Stimulated activated CD8-positive, alpha-beta memory T cell treated with anti-CD3 and anti-CD28 coated beads, Interleukin-7, amount 100 ng/mL, for 24 hours (primary cell): ENCODE measurements at regions not wholly inside any gene's neighbourhood (a gene's known extent, or its start where the extent isn't known, plus 50 kb on each side); places are given as distances from the start of the nearest gene placed in this dataset.
"Not testable (repeated sequence)": the region's sequence is repeated elsewhere in the genome, so short reads cannot be mapped to it uniquely, and the experiment has no call there.

Experiments
- DNase-seq: peaks from one replicate; pipeline ENCODE4 v3.0.0-alpha.2; 2020; ENCODE audit warnings: low read depth

DNA sequence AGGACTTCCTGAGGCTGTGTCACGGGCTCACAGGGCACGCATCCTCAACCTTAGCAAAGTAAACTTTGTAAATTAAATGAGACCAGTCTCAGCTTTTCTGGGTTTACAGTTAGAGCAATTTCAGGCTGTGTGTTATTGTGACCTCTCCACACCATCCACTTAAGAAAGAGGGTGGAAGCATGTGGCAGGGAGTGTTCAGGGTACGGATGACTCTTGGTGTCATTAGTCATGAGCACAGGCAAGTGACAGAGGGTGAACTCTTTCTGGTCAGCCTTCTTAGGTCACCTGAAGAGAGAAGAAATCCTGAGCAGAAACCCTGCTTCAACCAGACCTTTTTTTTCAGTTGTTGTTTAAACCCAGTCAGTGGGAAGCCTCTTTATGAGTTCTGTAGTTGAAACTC, 207.9 kb downstream of the ICOS start:
- no peak for DNase-seq

DNA sequence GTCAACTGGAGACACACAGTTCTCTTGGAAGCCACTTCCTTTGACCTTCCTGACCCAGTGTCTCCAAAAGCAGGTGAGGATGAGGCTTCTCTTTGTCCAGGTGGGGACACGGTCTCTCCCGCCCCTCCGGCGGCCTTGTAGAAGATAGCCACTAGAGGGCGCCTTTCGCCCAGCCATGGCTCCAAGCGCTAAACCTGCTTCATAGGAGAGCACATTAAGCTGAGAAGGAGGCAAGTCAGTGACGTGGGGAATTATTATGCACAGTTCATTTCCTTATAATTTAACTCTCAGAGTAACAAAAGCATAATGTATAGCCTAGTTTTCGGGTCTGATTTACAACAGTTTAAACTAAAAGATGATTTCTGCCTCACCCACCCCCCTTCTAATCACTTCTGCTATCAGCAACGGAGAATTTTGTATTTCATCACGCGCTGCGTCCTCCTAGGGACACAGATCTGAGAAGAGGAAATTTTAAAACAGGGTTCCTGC, 208.7 kb downstream of the ICOS start:
- DNase-seq = peak; percentile 65

DNA sequence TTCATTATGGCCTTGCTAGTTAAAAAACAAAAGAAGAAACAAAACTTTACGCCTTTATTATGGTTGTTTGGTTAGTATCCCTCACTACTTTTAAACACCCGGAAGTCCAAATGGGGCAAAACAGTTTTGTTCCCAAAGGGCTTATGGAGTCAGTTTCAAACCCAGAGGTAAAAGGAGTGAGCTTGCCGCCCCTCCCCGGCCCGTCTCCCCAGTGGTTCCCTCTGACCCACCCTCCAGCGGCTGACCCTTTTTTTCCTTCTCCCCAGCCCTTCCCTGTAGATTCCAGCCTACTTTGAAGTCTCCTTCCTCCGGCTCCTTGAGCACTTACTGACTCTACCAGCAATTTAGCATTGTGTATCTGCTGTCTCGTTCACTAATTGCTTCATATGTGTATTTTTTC, 209.2 kb downstream of the ICOS start:
- no peak for DNase-seq

DNA sequence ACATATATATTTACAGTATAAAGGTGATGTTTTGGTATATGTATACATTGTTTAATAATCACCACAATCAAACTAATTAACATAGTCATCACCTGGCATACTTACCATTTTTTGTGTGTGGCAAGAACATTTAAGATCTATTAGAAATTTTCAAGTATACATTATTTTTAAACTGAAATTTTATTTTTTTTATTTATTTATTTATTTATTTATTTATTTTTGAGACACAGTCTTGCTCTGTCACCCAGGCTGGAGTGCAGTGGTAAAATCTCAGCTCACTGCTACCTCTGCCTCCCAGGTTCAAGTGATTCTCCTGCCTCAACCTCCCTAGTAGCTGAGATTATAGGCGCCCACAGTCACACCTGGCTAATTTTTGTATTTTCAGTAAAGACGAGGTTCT, 210.5 kb downstream of the ICOS start:
- not testable (repeated sequence) for DNase-seq

DNA sequence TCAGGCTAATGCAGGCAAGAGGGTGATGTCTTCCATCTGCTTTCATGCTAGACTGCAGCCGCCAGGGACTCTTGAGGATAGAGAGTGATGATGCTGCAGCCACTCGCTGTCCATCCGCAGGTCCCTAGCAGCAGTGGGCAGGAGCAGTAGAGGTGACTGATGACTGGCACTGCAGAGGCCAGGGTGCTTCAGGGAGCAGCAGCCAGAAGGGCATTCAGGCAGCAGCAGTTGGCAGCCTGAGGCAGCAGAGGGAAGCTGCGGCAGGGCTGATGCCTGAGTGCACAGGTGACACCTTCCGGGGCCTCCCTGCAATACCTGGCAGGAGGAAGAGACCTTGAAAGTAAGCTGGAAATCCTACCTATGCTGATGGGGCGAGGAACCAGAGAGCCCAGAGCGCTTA, 214.2 kb downstream of the ICOS start:
- no peak for DNase-seq

DNA sequence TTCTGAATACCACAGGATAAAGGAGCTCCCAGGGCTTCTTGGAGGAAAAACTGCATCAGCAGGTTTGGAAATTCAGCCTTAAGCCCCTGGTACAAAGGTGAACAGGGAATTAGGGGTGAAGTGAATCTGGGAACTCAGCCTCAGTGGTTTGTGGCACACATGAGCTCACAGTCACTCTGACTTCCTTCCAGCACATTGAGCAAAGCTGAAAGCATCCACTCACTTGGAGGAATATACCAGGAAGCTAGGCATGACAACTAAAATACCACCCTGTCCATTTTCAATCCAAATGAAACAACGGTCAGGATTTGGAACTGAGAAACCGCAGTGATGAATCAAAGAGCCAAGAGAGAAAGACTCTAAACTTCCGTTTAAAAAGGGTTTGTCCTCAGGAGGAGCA, 216.1 kb downstream of the ICOS start:
- DNase-seq = no peak

DNA sequence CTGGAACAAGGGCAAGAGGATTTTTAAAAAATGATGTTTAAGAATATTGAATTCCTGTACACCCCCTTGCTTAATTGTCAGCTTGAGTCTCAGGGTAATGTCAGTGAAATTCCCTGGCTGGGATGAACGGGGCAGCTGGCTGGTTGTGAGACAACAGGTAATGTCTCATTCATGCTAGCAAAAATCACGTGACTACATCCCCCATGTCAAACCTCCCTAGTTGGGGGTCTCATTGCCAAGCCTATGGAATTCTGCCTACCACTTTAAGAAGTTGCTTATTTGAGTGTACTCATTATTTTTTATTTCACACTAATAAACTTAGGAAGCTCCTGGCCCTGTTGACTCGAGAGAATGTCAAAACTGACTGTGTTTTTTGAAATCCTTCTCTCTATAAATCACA, 218.3 kb downstream of the ICOS start:
- no peak for DNase-seq

DNA sequence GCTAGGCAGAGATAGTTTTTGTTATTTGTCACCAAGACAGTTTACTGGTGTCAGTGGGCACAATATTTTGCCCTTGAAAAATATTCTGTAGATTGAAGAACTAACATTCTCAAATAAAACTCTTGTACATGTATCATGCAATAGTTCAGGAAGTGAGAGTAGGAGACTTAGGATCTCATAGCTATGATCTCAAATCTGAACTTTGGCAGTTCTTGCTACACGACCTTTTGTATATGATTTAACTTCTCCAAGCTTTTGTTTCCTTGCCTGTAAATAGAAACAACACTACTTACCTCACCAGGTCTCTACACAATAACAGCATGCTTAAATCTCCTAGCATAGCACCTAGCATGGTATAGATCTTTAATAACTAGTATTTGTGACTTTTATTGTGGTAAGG, 219.9 kb downstream of the ICOS start:
- no peak for DNase-seq

DNA sequence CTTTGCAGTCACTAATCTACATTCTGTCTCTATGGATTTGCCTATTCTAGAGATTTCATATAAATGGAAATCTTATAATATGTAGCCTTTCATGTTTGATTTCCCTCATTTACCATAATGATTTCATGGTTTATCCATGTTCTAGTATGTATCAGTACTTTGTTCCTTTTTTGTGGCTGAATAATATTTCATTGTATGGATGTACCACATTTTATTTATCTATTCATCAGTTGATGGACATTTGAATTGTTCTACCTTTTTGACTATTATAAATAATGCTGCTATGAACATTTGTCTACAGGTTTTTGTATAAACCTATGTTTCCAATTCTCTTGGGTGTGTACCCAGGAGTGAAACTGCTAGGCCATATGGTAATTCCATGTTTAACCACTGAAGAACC, 221.1 kb downstream of the ICOS start:
- DNase-seq = no peak

DNA sequence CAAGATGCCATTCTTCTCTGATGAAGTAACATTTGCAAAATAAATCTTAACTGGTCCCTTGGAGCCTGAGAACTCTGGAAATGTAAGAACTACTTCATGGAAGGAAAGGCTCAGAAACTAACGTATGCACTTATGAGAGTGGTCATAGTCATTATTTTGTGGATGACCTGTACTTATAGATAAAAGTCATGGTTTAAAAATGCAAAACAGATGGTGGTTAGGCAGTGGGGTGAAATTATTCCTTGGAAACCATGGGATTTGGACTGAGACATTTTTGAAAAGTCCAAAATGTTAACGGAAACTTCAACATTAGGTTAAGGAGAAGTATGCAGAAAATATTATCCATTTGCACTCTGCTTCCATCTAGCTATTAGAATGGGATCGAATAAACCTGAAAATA, 223.0 kb downstream of the ICOS start:
- no peak for DNase-seq

DNA sequence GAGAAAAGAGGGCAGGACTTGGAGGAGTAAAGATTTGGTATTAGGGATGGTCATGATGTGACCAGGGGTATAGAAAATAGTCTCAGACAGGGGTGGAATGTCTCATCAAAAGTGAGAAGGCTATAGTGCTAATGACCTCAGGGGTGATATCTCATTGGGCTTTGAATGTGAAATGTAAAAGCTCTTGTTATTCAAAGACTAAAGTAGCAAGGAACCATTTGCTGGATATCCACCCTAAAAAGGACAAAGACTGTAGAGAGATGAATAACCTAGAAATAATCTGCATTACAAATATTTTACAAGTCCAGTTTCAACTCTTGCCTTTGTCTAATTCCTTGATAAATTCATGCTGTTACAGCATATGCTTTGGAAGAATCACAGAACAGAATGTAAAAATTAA, 224.4 kb downstream of the ICOS start:
- no peak for DNase-seq

DNA sequence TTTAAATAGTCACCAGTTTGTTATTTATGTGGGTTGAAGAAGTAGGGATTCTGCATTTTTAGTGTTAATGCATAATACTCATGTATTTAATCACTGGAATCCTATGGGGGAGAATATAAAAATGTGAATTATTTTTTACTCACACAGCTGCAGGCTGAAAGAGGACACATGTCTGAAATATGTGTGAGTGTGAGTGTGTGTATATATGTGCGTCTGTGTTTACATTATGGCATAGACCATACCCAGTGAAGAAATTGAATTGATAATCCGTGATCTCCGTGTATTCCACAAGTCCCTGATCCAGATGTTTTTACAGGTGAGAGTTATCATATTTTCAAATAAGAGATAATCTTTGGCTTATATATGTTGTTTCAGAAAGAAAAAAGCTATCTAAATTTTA, 225.3 kb downstream of the ICOS start:
- no peak for DNase-seq

DNA sequence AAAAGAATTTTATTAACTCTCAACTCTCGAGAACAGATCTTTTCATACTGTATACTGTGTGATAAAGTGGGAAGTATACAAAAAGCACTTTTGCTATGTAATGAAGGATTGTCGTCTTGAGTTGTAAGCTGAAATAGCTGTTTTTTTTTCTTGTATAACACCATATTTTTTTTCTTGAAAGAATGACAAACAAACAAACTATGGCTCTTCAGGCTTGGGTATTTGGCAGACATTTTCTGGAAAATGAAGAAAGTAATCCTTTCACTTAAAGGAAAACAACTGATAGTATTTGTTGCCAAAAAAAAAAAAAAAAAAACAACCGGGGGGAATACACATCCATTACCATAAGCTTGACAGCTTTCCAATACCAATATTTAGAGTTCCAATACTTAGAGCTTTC, 230.4 kb downstream of the ICOS start:
- DNase-seq = no peak

DNA sequence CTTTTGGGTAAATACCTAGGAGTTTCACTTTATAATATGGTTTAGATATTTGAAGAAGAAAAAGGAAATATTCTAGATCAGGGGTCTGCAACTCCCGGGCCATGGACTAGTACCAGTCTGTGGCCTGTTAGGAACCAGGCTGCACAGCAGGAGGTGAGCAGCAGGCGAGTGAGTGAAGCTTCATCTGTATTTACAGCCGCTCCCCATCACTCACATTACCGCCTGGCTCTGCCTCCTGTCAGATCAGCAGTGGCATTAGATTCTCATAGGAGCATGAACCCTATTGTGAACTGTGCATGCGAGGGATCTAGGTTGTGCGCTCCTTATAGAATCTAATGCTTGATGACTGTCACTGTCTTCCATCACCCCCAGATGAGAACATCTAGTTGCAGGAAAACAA, 231.1 kb downstream of the ICOS start:
- DNase-seq = not testable (repeated sequence)

DNA sequence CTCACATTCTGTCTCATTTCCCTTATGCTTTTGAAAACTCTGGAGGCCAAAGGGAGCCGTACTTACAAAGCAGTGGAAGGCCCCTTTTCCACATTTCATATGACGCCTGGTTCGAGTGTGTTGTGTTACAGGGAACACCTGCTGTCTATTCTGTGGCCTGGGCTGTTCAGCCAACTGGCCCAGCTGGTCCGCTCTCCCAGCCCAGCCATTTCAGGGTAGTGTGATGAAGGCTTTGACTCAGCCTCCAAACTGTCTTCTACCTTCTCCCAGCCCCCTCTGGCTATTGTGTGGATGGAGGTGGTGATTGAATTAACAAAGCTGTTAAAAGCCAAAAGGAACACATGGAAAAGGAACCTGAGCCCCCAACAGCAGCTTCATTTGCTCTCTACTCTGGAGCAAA, 233.8 kb downstream of the ICOS start:
- no peak for DNase-seq

DNA sequence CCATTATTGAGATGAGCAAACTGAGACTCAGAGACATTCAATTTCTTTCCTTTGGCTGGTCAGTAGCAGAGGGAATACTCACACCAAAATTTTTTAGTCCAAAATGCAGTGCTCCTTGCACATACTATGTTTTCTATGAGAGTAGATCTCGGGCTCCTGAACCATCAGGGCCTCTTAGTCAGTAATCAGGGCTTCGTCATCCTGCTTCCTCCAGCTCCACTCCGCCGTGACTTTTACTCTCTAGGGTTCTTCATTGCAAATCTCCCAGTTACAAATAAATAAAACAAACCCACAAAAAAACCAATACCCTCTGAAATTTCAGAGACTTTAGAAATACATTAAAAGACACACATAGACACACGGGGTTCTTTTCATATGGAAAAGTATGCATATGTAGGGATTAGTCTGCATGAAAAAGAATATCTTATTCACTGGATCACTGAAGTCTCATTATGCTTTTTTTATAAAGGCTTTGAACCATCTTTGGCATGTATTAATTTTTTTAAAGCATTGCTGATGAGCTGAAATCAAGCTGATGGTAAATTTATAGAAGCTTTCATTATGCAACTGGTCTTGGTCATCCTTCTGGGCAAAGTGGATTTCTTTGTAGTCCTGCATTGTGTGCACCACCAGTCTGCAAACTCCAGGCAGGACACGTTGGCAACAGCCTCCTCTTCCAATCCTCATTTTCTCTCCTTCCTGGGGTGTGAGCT, 235.0 kb downstream of the ICOS start:
- DNase-seq = no peak

DNA sequence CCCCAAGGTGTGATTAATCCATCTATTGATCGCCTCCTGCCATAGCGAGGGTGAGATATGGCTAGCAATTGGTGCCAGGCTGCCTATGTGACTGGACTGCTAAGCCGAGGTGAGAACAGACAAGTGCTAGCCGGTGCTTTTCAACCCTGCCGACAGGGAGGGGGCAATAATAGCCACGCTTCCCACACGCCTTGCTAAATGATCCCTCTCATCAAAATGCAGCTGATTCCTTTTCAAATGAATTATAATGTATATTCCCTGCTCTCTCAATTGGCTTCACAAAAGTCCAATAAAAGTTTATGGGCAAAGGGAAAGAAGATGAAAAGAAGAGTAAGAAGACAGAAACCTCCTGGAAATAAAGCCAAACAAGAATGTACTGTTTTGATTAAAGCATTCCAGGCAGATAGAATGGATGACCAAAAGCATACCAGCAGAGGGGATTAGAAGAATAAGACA, 235.6 kb downstream of the ICOS start:
- no peak for DNase-seq

DNA sequence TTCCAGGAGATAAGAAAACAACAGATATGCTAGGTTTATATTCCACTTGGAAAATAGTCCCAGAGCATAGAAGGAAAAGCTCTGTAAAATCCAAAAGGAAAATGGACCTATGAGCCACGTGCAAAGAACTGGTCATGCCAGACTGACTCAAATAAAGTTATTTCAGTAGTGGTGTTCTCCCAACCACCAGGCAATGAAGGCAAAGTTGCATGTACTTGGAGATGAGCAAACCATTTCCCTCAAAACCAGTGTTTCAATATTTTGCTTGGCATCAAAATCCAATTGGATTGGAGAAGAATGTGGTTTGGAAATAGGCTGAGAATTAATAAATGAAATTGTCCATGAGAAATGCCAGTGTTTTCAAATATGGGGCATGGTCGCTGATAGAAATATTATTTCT, 237.5 kb downstream of the ICOS start:
- no peak for DNase-seq

DNA sequence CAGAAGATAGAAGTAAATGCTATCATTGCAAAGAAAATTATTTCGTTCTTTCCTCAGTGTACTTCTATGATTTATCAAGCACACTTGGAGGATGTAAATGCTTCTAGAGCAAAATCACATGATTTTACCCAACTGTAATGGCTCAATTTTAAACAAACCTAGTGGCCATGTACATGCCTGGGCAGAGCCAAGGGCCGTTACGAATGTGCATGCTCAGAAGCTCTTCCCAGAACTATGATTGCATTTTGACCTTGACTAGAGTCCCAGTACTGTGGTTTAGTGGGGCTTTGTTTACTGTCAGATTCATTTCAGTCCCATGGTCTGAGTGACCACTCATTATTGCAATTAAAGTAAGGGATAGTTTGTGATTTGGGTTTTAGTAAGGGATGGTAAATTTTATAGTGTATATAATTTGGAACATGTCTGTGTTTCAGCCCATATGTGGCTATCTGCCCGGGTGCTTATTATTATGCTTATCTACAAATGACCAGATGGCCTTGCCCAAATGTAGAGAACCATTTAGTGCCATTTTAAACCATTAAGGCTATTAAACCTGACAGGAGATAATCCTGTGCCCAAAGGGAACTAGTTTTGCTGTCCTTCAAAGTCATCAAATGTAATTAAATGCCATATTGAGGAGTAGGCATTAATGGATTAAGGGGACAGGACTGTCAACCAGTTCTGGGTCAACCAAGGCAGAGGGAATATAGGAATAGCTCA, 239.1 kb downstream of the ICOS start:
- DNase-seq = no peak

DNA sequence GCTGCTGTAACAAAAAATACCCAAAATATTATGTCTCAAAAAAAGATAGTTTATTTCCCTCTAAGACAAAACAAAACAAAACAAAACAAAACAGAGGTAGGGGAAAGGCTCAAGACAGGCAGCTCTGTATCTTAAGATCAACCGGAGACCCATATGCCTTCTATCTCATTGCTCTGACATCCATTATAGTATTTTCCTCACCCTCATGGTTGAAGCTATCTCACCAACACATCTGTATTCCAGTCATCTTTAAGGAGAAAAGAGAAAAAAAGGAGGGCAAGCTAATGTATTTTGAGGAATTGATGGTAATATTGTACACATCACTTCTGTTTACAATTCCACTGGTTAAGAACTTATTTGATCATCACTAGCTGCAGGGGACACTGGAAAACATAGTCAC, 239.7 kb downstream of the ICOS start:
- no peak for DNase-seq

DNA sequence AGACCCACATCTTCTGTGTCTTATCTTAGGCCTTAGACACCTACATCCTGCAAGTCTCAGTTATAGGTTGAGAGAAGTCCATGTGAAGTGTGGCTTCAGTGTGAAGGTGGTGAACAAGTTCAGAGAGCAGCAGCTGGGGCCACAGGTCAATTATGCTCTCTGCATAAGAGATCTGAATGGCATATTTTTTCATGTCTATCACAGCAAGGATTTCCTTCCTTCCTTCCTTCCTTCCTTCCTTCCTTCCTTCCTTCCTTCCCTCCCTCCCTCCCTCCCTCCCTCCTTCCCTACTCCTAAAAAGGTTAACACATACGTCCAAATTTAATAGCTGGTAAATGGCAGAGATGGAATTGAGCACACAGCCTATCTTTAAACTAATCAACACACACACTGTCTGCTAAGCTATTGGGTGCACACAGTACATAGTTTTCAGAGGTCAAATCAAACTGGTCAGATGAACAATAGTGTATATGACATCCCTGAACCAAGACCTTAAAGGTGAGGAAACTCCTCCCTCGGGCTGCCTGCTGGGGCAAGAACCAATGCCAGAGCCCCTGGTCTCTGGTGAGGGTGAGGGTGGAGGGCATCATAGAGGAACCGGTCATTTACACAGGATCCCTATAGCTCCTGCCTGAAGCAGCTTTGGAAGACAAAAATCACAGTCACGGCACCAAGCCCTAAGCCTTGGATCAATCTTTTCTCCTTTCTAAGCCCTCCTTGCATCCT, 240.9 kb downstream of the ICOS start:
- no peak for DNase-seq

DNA sequence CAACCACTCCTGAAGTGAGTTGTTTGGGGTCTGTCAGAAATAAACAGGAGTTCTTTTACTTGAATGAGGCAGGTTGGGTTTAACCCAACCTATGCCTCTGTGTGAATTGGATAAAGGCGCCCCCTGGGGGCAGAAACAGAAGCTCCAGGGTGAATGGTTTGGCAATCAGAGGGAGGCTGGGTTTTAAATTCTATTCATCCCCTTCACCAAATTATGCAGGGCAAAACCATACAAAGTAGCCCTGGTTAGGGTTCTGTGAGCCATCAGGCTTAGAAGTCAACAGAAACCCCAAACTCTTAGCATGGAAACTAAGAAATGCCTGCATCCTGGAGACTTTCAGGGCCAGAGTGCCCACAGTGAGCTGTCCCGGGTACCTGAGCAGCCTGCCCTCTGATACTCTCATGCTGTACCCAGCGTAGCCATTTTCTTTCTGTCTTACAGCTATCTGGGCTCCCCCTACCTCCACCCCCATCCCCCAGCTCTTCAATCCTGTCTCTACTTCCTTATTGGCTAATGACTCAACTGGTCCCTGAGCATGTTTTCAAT, 241.5 kb downstream of the ICOS start:
- DNase-seq = peak; percentile 55

DNA sequence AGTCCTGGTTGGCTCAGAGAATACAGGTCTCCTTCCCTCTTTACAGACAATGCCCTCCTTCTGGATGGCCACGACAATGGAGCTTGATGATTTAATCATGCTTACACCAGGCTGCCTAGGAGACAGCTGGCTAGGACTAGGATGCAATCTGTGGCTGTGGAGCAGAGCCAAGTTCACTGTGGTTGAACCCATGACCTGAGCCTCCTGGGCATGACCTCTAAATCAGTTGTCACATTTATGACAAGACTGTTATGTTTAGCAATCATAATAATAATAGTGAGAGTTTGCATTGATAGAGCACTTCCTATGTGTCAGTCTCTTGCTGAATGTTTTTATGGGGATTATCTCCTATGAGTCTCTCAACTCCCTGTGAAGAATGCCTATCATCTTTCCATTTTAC, 244.1 kb downstream of the ICOS start:
- no peak for DNase-seq
